ENCODE measurements at regions not wholly inside any gene's neighbourhood (a gene's known extent, or its start where the extent isn't known, plus 50 kb on each side); places are given as distances from the start of the nearest gene placed in this dataset.

GRCh38 chr5:12237837-12238575, 333.8 kb upstream of the CTNND2 start:
- no peak overlapping the region for H3K27ac ChIP-seq
- H3K9me3 ChIP-seq: no peaks in the 10 kb centered on the region
- H3K36me3 ChIP-seq: no peaks in the 10 kb centered on the region
- WGBS: 31% methylated on average over 6 of the region's 6 CpGs
- TF ChIP-seq EP300 (IDR thresholded peaks at IDR 0.05) (no peak), POLR2A (IDR thresholded peaks at IDR 0.05) (no peak), CTCF (IDR thresholded peaks at IDR 0.05) (no peak), POLR2AphosphoS5 (IDR thresholded peaks at IDR 0.05) (no peak)
- no peaks in the 10 kb centered on the region for H3K27me3 ChIP-seq
- H3K4me1 ChIP-seq: no peaks in the 10 kb centered on the region
- DNase-seq (ENCODE audit: low spot score in 2 of 2): no peak
- no peak overlapping the region for H3K4me3 ChIP-seq

- TF ChIP-seq EP300 (IDR thresholded peaks at IDR 0.05) (no peak), POLR2A (IDR thresholded peaks at IDR 0.05) (no peak), POLR2AphosphoS5 (IDR thresholded peaks at IDR 0.05) (no peak), CTCF (IDR thresholded peaks at IDR 0.05) (no peak)
Measured at GRCh38 chr5:12230659-12231058, 326.4 kb upstream of the CTNND2 start.

GRCh38 chr5:12217039-12217438, 312.8 kb upstream of the CTNND2 start:
- Histone ChIP-seq H3K9me3 (peaks cover 16% of the 10 kb centered on the region), H3K4me3 (no peak overlapping the region), H3K27ac (no peak overlapping the region), H3K27me3 (no peaks in the 10 kb centered on the region), H3K4me1 (no peaks in the 10 kb centered on the region), H3K36me3 (no peaks in the 10 kb centered on the region)
- no peak for TF ChIP-seq POLR2A (IDR thresholded peaks at IDR 0.05)
- no peak for TF ChIP-seq CTCF (IDR thresholded peaks at IDR 0.05)
- TF ChIP-seq POLR2AphosphoS5 (IDR thresholded peaks at IDR 0.05): no peak
- no peak for TF ChIP-seq EP300 (IDR thresholded peaks at IDR 0.05)
- WGBS: 88% methylated on average over 2 of the region's 2 CpGs
- DNase-seq (ENCODE audit: low spot score in 2 of 2): no peak

More at GRCh38 chr5:12230659-12231058, 326.4 kb upstream of the CTNND2 start:
- Histone ChIP-seq H3K27me3 (no peaks in the 10 kb centered on the region), H3K4me3 (no peak overlapping the region), H3K9me3 (peaks cover 1% of the 10 kb centered on the region), H3K36me3 (no peaks in the 10 kb centered on the region), H3K4me1 (no peaks in the 10 kb centered on the region), H3K27ac (no peak overlapping the region)
- DNase-seq (ENCODE audit: low spot score in 2 of 2): no peak
- 76% methylated on average over 9 of the region's 9 CpGs for WGBS

- 79% methylated on average over 2 of the region's 2 CpGs for WGBS
- H3K36me3 ChIP-seq: no peaks in the 10 kb centered on the region
- TF ChIP-seq POLR2A (IDR thresholded peaks at IDR 0.05) (no peak), POLR2AphosphoS5 (IDR thresholded peaks at IDR 0.05) (no peak), CTCF (IDR thresholded peaks at IDR 0.05) (no peak), EP300 (IDR thresholded peaks at IDR 0.05) (no peak)
- H3K4me3 ChIP-seq: no peak overlapping the region
- no peaks in the 10 kb centered on the region for H3K4me1 ChIP-seq
- H3K27ac ChIP-seq: no peak overlapping the region
- peaks cover 21% of the 10 kb centered on the region for H3K9me3 ChIP-seq
- H3K27me3 ChIP-seq: no peaks in the 10 kb centered on the region
- DNase-seq (ENCODE audit: low spot score in 2 of 2): no peak
Measured at GRCh38 chr5:12214267-12215015, 310.2 kb upstream of the CTNND2 start.

- DNase-seq (ENCODE audit: low spot score in 2 of 2): no peak
- Histone ChIP-seq H3K9me3 (peaks cover 12% of the 10 kb centered on the region), H3K27ac (no peak overlapping the region), H3K4me3 (no peak overlapping the region), H3K27me3 (no peaks in the 10 kb centered on the region), H3K36me3 (no peaks in the 10 kb centered on the region), H3K4me1 (no peaks in the 10 kb centered on the region)
- WGBS: 90% methylated on average over 4 of the region's 4 CpGs
- TF ChIP-seq CTCF (IDR thresholded peaks at IDR 0.05): no peak
- TF ChIP-seq POLR2AphosphoS5 (IDR thresholded peaks at IDR 0.05): no peak
- TF ChIP-seq POLR2A (IDR thresholded peaks at IDR 0.05): no peak
- TF ChIP-seq EP300 (IDR thresholded peaks at IDR 0.05): no peak
Measured at GRCh38 chr5:12208366-12209100, 304.3 kb upstream of the CTNND2 start.
